Right lobe of liver (tissue), 6 donors: ENCODE measurements at regions not wholly inside any gene's neighbourhood (a gene's known extent, or its start where the extent isn't known, plus 50 kb on each side); places are given as distances from the start of the nearest gene placed in this dataset.
A peak's percentile ranks its signal among the peaks of the same experiment; 100 is the strongest.

ENCODE experiments used
- ATAC-seq, 4 donors: fragments of 200-7000 bp; cut with Tn5 transposase; one replicate each; pipeline ENCODE4 v1.9.1; 2020; ENCODE audit warnings: mild to moderate bottlenecking in 4 of 4, moderate library complexity in 4 of 4
- DNase-seq, 3 donors: peaks; one replicate each; pipeline ENCODE4 v3.0.0-alpha.2; 2020
- H3K27ac ChIP-seq, 3 donors: fragments of 200-600 bp; one replicate each; pipeline ENCODE4 v1.8.0; 2022
- H3K27me3 ChIP-seq, 2 donors: fragments of 200-600 bp; one replicate each; pipeline ENCODE4 v1.8.0; 2022
- H3K36me3 ChIP-seq, 4 donors: fragments of 200-600 bp; sonication (generic) in 1 of 4; one replicate each; pipeline versions ENCODE4 v1.5.1 to v1.8.0; 2017 to 2022; ENCODE audit warnings: control low read depth in 1 of 4
- H3K4me1 ChIP-seq, 4 donors: fragments of 200-600 bp; sonication (generic) in 1 of 4; one replicate each; pipeline versions ENCODE4 v1.5.1 to v1.8.0; 2017 to 2022; ENCODE audit warnings: control low read depth in 1 of 4
- H3K4me3 ChIP-seq, 3 donors: fragments of 200-600 bp; one replicate each; pipeline ENCODE4 v1.8.0; 2022
- H3K9me3 ChIP-seq, 4 donors: fragments of 200-600 bp; sonication (generic) in 1 of 4; one replicate each; pipeline versions ENCODE4 v1.5.1 to v1.8.0; 2017 to 2022; ENCODE audit warnings: control low read depth in 1 of 4
- CTCF ChIP-seq, 4 donors: fragments of 200-600 bp in 3 of 4; fragments of 450-650 bp in 1 of 4; IDR thresholded peaks; one replicate each; pipeline versions ENCODE4 v1.5.1 to v1.8.0; 2016 to 2022; ENCODE audit warnings: antibody characterized with exemption in 4 of 4, mild to moderate bottlenecking in 2 of 4
- POLR2A ChIP-seq: fragments of 450-650 bp; IDR thresholded peaks from one replicate; pipeline ENCODE4 v1.6.1; 2017; ENCODE audit warnings: antibody characterized with exemption, mild to moderate bottlenecking
- WGBS: methylation state at CpG from one replicate; pipeline ENCODE4 v1.1.6; 2018; ENCODE audit warnings: low coverage, low lambda C conversion rate; ENCODE audit not compliant: insufficient coverage; ENCODE audit errors: missing lambda C conversion rate; 5-methylcytosine and 5-hydroxymethylcytosine counted together
- intact Hi-C, 2 donors: fragments of 100-400 bp; cut with DNase I; formaldehyde crosslinking; loops; one replicate each; pipeline versions ENCODE4 v1.11.2 to v1.14.1; 2022
- donor health status: DM: no; HTN: yes; CAD: no.
- donor health status: DM: no; HTN: no; CAD: no.
- donor health status: DM: no; HTN: no; CAD: no.
- donor health status: DM: no; HTN: yes; CAD: no.
- donor health status: DM: no; HTN: yes; CAD: no.

- Histone ChIP-seq H3K27me3 (no peaks in the 10 kb centered on the region), H3K27ac (no peak overlapping the region), H3K9me3 (no peaks in the 10 kb centered on the region), H3K36me3 (no peaks in the 10 kb centered on the region), H3K4me1 (no peaks in the 10 kb centered on the region), H3K4me3 (no peak overlapping the region)
- ATAC-seq (no peak), DNase-seq (no peak)
- TF ChIP-seq CTCF (IDR thresholded peaks at IDR 0.05), result no peak
- TF ChIP-seq POLR2A, result no peak
- intact Hi-C loops, result no loop called here
- WGBS, result 77% methylated on average over 8 of the region's 12 CpGs
Observed at GRCh38 chr20:39130627-39131026, 168.5 kb downstream of the DHX35 start.

- Histone ChIP-seq H3K4me3 (no peak overlapping the region), H3K27me3 (no peaks in the 10 kb centered on the region), H3K4me1 (no peaks in the 10 kb centered on the region), H3K27ac (no peak overlapping the region), H3K9me3 (no peaks in the 10 kb centered on the region), H3K36me3 (no peaks in the 10 kb centered on the region)
- 60% methylated on average over 2 of the region's 2 CpGs for WGBS
- DNase-seq (no peak), ATAC-seq (no peak)
- TF ChIP-seq POLR2A, result no peak
- TF ChIP-seq CTCF (IDR thresholded peaks at IDR 0.05), result no peak
- intact Hi-C loops, result no loop called here
Observed at GRCh38 chr20:39129523-39129922, 167.4 kb downstream of the DHX35 start.

- Histone ChIP-seq H3K9me3 (no peaks in the 10 kb centered on the region), H3K36me3 (no peaks in the 10 kb centered on the region), H3K4me1 (no peaks in the 10 kb centered on the region), H3K4me3 (no peak overlapping the region), H3K27ac (no peak overlapping the region), H3K27me3 (no peaks in the 10 kb centered on the region)
- no peak for ATAC-seq
- intact Hi-C loops, result no loop called here
- WGBS, result 69% methylated on average over 5 of the region's 7 CpGs
- TF ChIP-seq CTCF (IDR thresholded peaks at IDR 0.05) (no peak), POLR2A (no peak)
- no peak for DNase-seq
Observed at GRCh38 chr20:39124064-39124463, 161.9 kb downstream of the DHX35 start.

- no peak for TF ChIP-seq POLR2A
- TF ChIP-seq CTCF (IDR thresholded peaks at IDR 0.05), result no peak
- Histone ChIP-seq H3K4me1 (no peaks in the 10 kb centered on the region), H3K4me3 (no peak overlapping the region), H3K36me3 (no peaks in the 10 kb centered on the region), H3K27me3 (no peaks in the 10 kb centered on the region), H3K27ac (no peak overlapping the region), H3K9me3 (no peaks in the 10 kb centered on the region)
- ATAC-seq, result no peak
- 40% methylated on average over 2 of the region's 3 CpGs for WGBS
- intact Hi-C loops, result no loop called here
- no peak for DNase-seq
Observed at GRCh38 chr20:39123185-39123557, 161.0 kb downstream of the DHX35 start.

- ATAC-seq, result peak; percentile 50 to 86 (median 69)
- Histone ChIP-seq H3K9me3 (no peaks in the 10 kb centered on the region), H3K27me3 (no peaks in the 10 kb centered on the region), H3K27ac (no peak overlapping the region), H3K36me3 (no peaks in the 10 kb centered on the region), H3K4me3 (no peak overlapping the region), H3K4me1 (no peaks in the 10 kb centered on the region)
- intact Hi-C loops, result no loop called here
- DNase-seq, result peak in 2 of 3 donors; percentile 26 to 53
- TF ChIP-seq CTCF (IDR thresholded peaks at IDR 0.05) (no peak), POLR2A (no peak)
Observed at GRCh38 chr20:39117491-39117890, 155.3 kb downstream of the DHX35 start.
